Activated effector memory CD4-positive, alpha-beta T cell treated with anti-CD3 and anti-CD28 coated beads, Interleukin-2, amount 50 U/mL, for 16 hours (primary cell): ENCODE measurements at regions not wholly inside any gene's neighbourhood (a gene's known extent, or its start where the extent isn't known, plus 50 kb on each side); places are given as distances from the start of the nearest gene placed in this dataset.

ENCODE experiments used
- DNase-seq: peaks from one replicate; pipeline ENCODE4 v3.0.0-alpha.2; 2020

DNA sequence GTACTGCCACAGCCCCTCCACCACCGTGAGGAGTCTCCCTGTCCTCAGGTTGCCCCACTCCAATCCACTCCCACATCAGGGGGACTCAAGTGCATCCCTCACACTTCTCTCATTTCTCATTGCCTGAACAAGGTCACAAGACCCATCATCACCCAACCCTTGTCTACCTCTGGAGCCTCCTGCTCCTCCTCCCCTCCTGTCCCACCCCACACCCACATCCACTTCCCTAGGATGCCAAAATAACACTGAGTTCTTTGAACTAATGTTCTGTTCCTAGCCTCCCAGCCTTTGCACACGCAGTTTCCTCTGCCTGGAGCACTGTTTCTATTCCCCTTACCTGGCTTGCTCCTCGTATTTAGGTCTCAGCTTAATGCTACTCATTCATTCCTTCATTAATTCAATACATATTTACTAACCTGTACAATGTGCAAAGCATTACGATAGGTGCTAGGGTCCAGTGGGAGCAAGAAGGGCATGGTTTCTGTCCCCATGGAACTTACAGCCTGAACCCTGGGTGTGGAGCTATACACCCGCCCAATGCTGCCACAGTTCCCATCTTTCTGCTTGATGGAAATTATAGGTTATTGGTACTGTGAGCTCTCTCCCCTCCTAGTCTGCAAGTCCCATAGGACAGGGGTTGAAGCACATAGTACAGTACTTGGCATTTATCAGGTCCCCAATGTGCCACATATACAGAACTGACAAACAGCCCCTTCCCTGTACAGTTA, 96.1 kb upstream of the GRIK3 start:
- DNase-seq: no peak

GRCh38 chr1:37131281-37131680, 97.0 kb upstream of the GRIK3 start:
- DNase-seq: no peak

DNA sequence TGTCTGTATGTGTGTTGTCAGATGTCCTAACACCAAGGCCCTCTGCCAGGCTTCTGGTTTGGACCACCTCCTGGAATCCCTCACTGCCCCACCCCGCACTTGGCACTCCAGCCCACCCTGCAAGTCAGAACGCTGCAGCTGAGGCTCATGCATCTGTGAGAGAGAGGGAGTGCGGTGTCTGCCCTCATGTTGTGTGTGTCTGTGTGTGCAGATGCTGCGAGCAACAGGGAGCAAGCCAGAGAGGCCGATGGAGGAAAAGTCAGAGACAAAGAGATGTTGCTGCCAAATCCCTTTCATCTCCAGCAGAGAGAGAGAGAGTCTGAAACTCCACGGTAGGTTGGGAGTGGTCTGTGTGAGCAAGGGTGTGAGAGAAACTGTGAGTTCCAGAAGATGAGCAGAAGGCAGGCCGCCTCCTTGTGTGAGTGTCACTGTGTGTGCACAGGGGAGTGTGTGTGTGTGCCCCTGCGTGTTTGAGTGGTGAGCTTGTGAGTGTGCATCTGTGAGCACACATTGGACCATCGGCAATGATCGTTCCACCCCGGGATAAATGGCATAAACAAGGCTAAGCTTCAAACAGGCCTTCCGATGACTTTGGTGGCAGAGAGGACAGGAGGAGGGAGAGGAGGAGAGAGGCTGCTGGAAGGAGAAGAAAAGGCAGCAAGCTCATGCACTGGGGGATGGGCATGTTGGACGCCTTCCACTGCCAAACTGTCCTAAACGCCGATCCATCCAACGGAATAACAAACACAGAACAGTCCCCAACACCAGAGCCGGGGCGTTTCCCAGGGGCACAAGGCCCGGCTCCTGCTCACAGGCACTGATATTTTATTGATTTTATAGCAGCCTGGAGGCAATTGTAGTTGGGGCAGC, 99.2 kb upstream of the GRIK3 start:
- no peak for DNase-seq

GRCh38 chr1:37134599-37134998, 100.3 kb upstream of the GRIK3 start:
- no peak for DNase-seq

DNA sequence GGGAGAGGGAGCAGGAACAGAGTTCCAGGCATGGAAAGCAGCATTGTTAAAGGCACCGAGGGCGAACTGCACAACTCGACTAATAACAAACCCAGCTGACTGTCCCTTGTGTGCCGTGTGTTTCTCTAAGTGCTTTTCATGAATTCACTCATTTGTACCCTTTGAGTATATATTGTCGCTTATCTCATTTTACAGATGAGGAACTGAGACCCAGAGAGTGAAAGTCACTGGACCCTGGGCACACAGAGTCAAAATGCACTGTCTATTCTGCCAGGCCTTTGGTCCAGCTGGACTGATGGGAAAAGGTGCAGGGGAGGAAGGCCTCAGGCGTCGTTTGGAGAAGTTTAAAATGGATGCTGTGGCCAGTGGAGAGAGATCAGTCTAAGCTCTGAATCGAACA, 100.7 kb upstream of the GRIK3 start:
- DNase-seq: no peak

GRCh38 chr1:37137014-37137413, 102.7 kb upstream of the GRIK3 start:
- DNase-seq: no peak

DNA sequence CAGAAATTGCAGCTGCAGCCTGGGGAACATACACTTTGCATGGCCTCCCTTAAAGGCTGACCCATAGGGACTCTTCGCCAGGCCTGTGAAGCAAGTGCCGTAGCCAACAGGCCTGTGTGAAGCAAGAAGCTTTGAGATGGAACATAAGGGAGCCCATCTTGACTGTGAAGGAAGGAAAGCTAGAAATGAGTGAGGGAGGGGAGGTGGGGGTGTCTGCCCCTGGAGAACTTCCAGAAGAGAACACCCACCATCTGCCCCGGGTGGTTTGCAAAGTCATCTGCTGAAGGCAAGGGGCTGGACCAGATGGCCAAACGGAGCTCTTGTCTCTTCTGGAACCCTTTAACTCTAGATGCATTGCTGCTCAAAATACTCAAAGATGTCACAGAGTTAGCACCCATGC, 103.3 kb upstream of the GRIK3 start:
- DNase-seq: no peak

GRCh38 chr1:37143800-37144199, 109.5 kb upstream of the GRIK3 start:
- DNase-seq: no peak

GRCh38 chr1:37146071-37146470, 111.8 kb upstream of the GRIK3 start:
- DNase-seq: no peak

GRCh38 chr1:37147392-37147831, 113.1 kb upstream of the GRIK3 start:
- no peak for DNase-seq

DNA sequence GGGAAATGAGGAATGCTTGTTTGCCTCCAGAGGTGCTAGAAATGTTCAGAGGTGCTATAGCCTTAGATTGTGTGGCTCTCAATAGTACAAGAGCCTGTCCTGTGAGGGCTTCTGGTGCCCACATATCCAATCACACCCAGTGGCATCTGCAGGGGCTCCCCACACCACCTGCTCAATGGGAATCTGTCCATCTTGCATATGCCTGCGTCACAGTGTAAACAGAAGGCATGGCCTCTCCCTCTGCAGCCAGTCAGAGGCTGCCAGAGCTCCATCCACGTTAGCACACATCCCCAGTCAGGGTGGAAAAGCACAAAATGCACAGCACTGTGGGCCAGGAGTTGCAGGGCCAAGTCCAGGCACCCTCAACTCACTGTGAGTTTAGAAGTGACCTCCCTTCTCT, 113.6 kb upstream of the GRIK3 start:
- DNase-seq: no peak

DNA sequence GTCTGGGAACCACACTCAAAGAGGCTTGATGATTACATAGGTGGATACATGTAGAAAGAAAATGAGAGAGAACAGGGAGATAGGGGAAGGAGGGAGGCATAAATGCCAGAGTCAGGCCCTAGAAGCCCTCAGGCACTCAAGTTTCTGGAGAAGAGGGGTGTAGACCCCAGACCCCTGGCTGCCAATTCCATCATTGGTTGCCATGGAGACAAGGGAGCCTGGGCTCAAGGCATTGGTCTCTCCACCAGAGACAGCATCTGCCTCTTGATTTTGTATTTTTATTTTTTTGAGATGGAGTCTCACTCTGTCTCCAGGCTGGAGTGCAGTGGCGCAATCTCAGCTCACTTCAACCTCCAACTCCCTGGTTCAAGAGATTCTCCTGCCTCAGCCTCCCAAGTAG, 114.3 kb upstream of the GRIK3 start:
- DNase-seq: no peak

- DNase-seq: no peak
These were observed 115.0 kb upstream of the GRIK3 start for GRCh38 chr1:37149296-37149695.

- no peak for DNase-seq
These were observed 116.7 kb upstream of the GRIK3 start for GRCh38 chr1:37150986-37151385.

DNA sequence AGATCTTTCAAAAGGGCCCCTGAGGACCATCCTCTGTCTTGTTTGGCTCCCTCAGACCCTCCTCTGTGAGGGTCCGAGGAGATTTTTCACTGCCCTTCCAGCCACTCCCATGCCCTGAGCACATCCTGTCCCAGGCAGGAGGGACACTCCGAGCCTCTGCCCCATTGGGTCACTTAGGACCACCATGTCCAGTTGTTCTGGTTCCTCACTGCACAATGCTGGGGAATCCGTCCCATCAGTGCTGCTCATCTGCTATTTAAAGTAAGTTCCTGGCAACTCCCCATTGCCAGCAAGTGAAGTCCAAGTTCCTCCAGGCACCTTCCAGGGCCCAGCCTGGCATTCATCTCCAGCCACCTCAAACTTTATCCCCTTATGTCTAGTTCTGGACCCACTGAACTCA, 117.5 kb upstream of the GRIK3 start:
- no peak for DNase-seq

GRCh38 chr1:37152491-37152890, 118.2 kb upstream of the GRIK3 start:
- no peak for DNase-seq

DNA sequence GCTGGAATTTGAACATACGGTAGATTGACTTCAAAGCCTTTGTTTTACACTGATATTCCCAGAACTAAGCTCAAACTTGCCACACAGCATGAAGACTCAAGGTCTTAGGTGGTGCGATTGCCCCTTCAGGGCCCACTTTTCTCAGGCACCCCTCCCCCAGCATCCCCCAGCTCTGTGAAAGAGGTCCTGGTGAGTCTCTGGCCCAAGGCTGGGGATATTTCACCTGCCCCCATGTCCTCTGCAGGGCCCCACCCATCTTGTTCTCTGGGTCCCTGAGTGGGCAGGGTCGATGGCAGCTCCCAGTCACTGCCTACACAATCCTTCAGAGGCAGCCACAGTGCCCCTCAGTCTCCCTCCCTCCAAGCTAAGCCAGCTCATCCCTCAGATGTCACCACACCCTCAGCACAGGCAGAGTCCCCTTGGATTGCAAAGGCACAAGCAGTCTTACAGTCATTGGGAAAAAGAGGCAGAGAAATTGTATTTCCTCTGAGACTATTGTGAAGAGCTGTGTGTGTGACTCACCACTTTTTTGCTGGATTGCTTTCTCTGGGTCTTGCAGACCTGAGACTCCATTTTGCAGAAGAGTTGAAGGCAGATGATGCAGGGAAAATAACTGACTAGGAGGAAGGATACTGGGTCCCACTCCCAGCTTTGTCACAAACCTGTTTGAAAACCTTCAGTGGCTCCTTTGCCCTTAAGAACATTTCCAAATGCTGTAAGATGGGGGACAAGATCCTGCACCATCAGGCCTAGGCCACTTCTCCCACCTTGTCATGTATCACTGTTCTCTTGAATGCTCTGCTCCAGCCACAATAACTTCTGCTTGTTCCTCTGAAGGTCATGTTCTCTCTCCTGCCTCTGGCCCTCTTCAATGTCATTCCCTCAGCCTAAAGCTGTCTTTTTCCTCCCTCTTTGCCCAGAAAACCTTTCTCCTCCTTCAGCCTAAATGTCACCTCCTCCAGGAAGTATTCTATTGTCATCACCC, 119.1 kb upstream of the GRIK3 start:
- DNase-seq: no peak

DNA sequence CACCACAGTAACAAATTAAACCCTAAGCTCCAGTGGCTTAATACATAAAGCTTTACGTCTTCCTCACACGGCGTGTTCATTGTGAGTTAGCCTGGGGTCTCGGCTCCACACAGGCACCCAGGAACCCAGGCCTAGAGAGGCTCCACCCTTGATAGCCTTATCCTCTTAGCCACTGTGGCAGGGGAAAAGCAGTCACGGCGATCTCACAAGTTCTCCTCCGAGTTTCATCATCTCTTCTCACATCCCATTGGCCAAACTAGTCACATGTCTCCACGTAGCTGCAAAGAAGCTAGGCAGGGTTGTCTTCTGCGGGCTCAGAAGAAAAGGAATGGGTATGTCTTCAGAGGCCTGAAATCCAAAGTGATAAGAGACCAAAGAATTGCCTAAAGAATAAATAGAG, 122.3 kb upstream of the GRIK3 start:
- DNase-seq: no peak

DNA sequence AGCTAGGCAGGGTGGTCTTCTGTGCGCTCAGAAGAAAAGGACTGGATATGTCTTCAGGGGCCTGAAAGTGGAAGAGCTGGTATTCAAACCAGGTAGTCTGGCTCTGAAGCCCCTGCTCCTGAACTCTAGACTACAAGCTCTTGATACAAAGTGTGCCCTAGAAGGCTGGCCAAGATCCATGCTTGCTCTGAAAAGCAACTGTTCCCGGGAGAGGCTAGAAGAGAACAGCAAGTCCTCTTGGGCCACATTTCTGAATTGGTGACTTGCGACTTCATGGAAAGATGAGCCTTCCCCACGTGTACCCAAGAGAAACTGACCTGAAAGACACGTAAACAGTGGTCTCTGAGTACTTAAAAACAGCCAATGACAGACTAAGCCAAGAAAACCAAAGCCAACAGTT, 123.3 kb upstream of the GRIK3 start:
- DNase-seq: no peak

GRCh38 chr1:37158113-37158749, 123.9 kb upstream of the GRIK3 start:
- DNase-seq: no peak

- no peak for DNase-seq
These were observed 124.8 kb upstream of the GRIK3 start for GRCh38 chr1:37159102-37159501.

- no peak for DNase-seq
These were observed 126.9 kb upstream of the GRIK3 start for GRCh38 chr1:37161171-37161570.

GRCh38 chr1:37162059-37162458, 127.7 kb upstream of the GRIK3 start:
- DNase-seq: no peak
